HepG2 (cell line): ENCODE measurements at regions not wholly inside any gene's neighbourhood (a gene's known extent, or its start where the extent isn't known, plus 50 kb on each side); places are given as distances from the start of the nearest gene placed in this dataset.

ENCODE experiments used
- ATAC-seq: fragments of 200-7000 bp; cut with Tn5 transposase; 3 replicates; pipeline ENCODE4 v1.9.1; 2020; ENCODE audit warnings: mild to moderate bottlenecking, moderate library complexity
- BruUV-seq: library from RNA; stranded (reverse); fragments of 400-500 nt; replicated peaks from 2 replicates; lab custom pipeline; 2021; lab: Mats Ljungman, UMichigan
- CTCF ChIA-PET: fragments of 300-600 bp; formaldehyde crosslinking; extraction: SDS; loops from one replicate; lab custom pipeline; 2021; ENCODE audit warnings: low total read pairs, inconsistent platforms, low intra/inter-chr PET ratio; lab: Yijun Ruan, JAX
- POLR2A ChIA-PET: fragments of 350-600 bp; sonication (Branson Sonifier 250); formaldehyde crosslinking; loops from one replicate; lab custom pipeline; 2020; ENCODE audit warnings: antibody characterized with exemption, inconsistent platforms; lab: Yijun Ruan, JAX
- DNase-seq: peaks from one replicate; pipeline ENCODE4 v3.0.0-alpha.2; 2015; ENCODE audit warnings: low spot score
- FAIRE-seq: peaks from 3 replicates; lab custom pipeline; 2011; peaks lifted over from hg19 to GRCh38; lab: Jason Lieb, UNC
- H2AFZ ChIP-seq: one replicate; pipeline ENCODE4 v1.6.1; 2011; ENCODE audit warnings: low read length, inconsistent platforms
- H3K27ac ChIP-seq: fragments of 300-600 bp; 3 replicates; pipeline ENCODE4 v1.8.0; 2011; ENCODE audit warnings: mixed run types, mild to moderate bottlenecking, mixed read lengths, low read length, inconsistent platforms; ENCODE audit not compliant: insufficient read depth; ENCODE audit errors: extremely low read length
- H3K27me3 ChIP-seq, 2 experiments: fragments of 200-600 bp in 1 of 2; 2 replicates in 1 of 2; 3 replicates in 1 of 2; pipeline versions ENCODE4 v1.6.0 to v1.8.0; 2011; ENCODE audit warnings: low read length in 2 of 2, mild to moderate bottlenecking in 2 of 2, moderate library complexity in 2 of 2, inconsistent platforms in 1 of 2; ENCODE audit not compliant: insufficient read depth in 2 of 2, control insufficient read depth in 1 of 2
- H3K36me3 ChIP-seq, 2 experiments: fragments of 200-600 bp in 1 of 2; replicated peaks in 1 of 2; 2 replicates in 1 of 2; 3 replicates in 1 of 2; pipeline versions ENCODE4 v1.5.1 to v1.8.0; 2011; ENCODE audit warnings: low read length in 2 of 2, inconsistent platforms in 1 of 2; ENCODE audit not compliant: insufficient read depth in 2 of 2, control insufficient read depth in 1 of 2
- H3K4me1 ChIP-seq: 2 replicates; pipeline ENCODE4 v1.5.1; 2012; ENCODE audit warnings: low read length, inconsistent platforms; ENCODE audit not compliant: insufficient read depth
- H3K4me2 ChIP-seq: 2 replicates; pipeline ENCODE4 v1.6.0; 2011; ENCODE audit warnings: low read depth, low read length, inconsistent platforms
- H3K4me3 ChIP-seq, 3 experiments: fragments of 200-600 bp in 1 of 3; sonication (generic), shearing (Covaris generic) in 1 of 3; replicated peaks in 1 of 3; 2 replicates each; pipeline ENCODE4 v1.5.1; 2011 to 2016; ENCODE audit warnings: low read length in 3 of 3, inconsistent platforms in 2 of 3, low read depth in 2 of 3, mild to moderate bottlenecking in 2 of 3, control low read depth in 1 of 3, mixed read lengths in 1 of 3; ENCODE audit not compliant: insufficient read depth in 1 of 3
- H3K79me2 ChIP-seq: one replicate; pipeline ENCODE4 v1.6.1; 2011; ENCODE audit warnings: low read length, inconsistent platforms; ENCODE audit not compliant: insufficient read depth
- H3K9ac ChIP-seq: 2 replicates; pipeline ENCODE4 v1.6.0; 2011; ENCODE audit warnings: mild to moderate bottlenecking, low read depth, low read length, inconsistent platforms; ENCODE audit not compliant: insufficient read depth
- H3K9me3 ChIP-seq: 2 replicates; pipeline ENCODE4 v1.5.1; 2012; ENCODE audit warnings: mild to moderate bottlenecking, low read length
- H4K20me1 ChIP-seq: 2 replicates; pipeline ENCODE4 v1.6.0; 2011; ENCODE audit warnings: inconsistent platforms, mild to moderate bottlenecking, low read length, moderate library complexity; ENCODE audit not compliant: insufficient read depth
- ATF3 ChIP-seq: sonication (generic); formaldehyde crosslinking; IDR thresholded peaks from 2 replicates; pipeline ENCODE4 v1.4.0; 2020; ENCODE audit warnings: missing genetic modification reagents
- DRAP1 ChIP-seq: IDR thresholded peaks from 2 replicates; pipeline ENCODE4 v1.6.1; 2016; ENCODE audit warnings: missing genetic modification reagents, missing compliant biosample characterization
- GZF1 ChIP-seq: sonication (generic); formaldehyde crosslinking; IDR thresholded peaks from 2 replicates; pipeline ENCODE4 v1.5.1; 2020; ENCODE audit warnings: mild to moderate bottlenecking, missing genetic modification reagents
- HNRNPK ChIP-seq: fragments of 200-400 bp; formaldehyde crosslinking; IDR thresholded peaks from 2 replicates; pipeline ENCODE4 v1.6.1; 2018; ENCODE audit warnings: low read length, low read depth, moderate library complexity, mild to moderate bottlenecking; ENCODE audit not compliant: poor library complexity, severe bottlenecking
- HOXD1 ChIP-seq: sonication (generic); formaldehyde crosslinking; IDR thresholded peaks from 2 replicates; pipeline ENCODE4 v1.5.0; 2020; ENCODE audit warnings: missing genetic modification reagents
- KDM1A ChIP-seq: IDR thresholded peaks from 2 replicates; pipeline ENCODE4 v1.6.1; 2016; ENCODE audit warnings: missing compliant biosample characterization
- KMT2B ChIP-seq: IDR thresholded peaks from 2 replicates; pipeline ENCODE4 v1.6.1; 2016; ENCODE audit warnings: missing genetic modification reagents, missing compliant biosample characterization
- RXRB ChIP-seq: IDR thresholded peaks from 2 replicates; pipeline ENCODE4 v1.6.1; 2016; ENCODE audit warnings: borderline replicate concordance, missing genetic modification reagents, missing compliant biosample characterization
- SIN3A ChIP-seq: IDR thresholded peaks from 2 replicates; pipeline ENCODE4 v1.6.1; 2011; ENCODE audit warnings: low read depth, mild to moderate bottlenecking, control low read depth, low read length, borderline replicate concordance
- SKIL ChIP-seq: sonication (generic); formaldehyde crosslinking; IDR thresholded peaks from 2 replicates; pipeline ENCODE4 v1.8.0; 2022; ENCODE audit warnings: missing genetic modification reagents, mild to moderate bottlenecking, moderate library complexity, borderline replicate concordance
- TRIM24 ChIP-seq: sonication (generic); formaldehyde crosslinking; IDR thresholded peaks from 2 replicates; pipeline ENCODE4 v1.8.0; 2022; ENCODE audit warnings: mild to moderate bottlenecking, missing genetic modification reagents
- ZFY ChIP-seq: sonication (generic); formaldehyde crosslinking; IDR thresholded peaks from 2 replicates; pipeline ENCODE4 v1.4.0; 2020; ENCODE audit warnings: missing genetic modification reagents
- WGBS: methylation state at CpG from one replicate; pipeline ENCODE4 v1.1.6; 2017; ENCODE audit warnings: low lambda C conversion rate; 5-methylcytosine and 5-hydroxymethylcytosine counted together
- in situ Hi-C: cut with HindIII; loops from 2 replicates; pipeline ENCODE4 v1.10.0; 2017; ENCODE audit warnings: low pct_unique_long_range_greater_than_20kb; ENCODE audit not compliant: extremely low pct_ligation_motif_present
- intact Hi-C: fragments of 100-400 bp; cut with micrococcal nuclease; formaldehyde crosslinking; loops from one replicate; pipeline ENCODE4 v1.10.0; 2022; ENCODE audit not compliant: unreplicated experiment

GRCh38 chr1:38444770-38445442 is 398.3 kb upstream of the POU3F1 start:
- H2AFZ ChIP-seq = no peak overlapping the region
- no peak for FAIRE-seq
- in situ Hi-C loops = no loop called here
- H3K79me2 ChIP-seq = no peaks in the 10 kb centered on the region
- H3K4me3 ChIP-seq = no peak overlapping the region
- POLR2A ChIA-PET = no interaction called here
- no peaks in the 10 kb centered on the region for H3K36me3 ChIP-seq
- CTCF ChIA-PET = no interaction called here
- no peaks in the 10 kb centered on the region for H4K20me1 ChIP-seq
- H3K9me3 ChIP-seq = no peaks in the 10 kb centered on the region
- H3K9ac ChIP-seq = no peak overlapping the region
- no peak for ATAC-seq
- H3K4me1 ChIP-seq = no peaks in the 10 kb centered on the region
- intact Hi-C loops = no loop called here
- no TSS peak for BruUV-seq
- H3K27me3 ChIP-seq = peaks cover 0 to 26% of the 10 kb centered on the region in 2 experiments; a peak in 2 of 5 replicates
- WGBS = 4% methylated on average over 5 of the region's 16 CpGs
- DNase-seq = no peak
- no peak overlapping the region for H3K4me2 ChIP-seq
- no peak overlapping the region for H3K27ac ChIP-seq
- no peak for TF ChIP-seq GZF1 (CRISPR knock-in tag)
- TF ChIP-seq, all 625 proteins: peak for 0

- no peaks in the 10 kb centered on the region for H3K36me3 ChIP-seq
- ATAC-seq (no peak), FAIRE-seq (no peak), DNase-seq (no peak)
- no peaks in the 10 kb centered on the region for H3K79me2 ChIP-seq
- no peaks in the 10 kb centered on the region for H3K9me3 ChIP-seq
- no peak overlapping the region for H3K4me2 ChIP-seq
- no peak overlapping the region for H3K9ac ChIP-seq
- no peak overlapping the region for H2AFZ ChIP-seq
- no TSS peak for BruUV-seq
- H3K27me3 ChIP-seq = peaks cover 0 to 22% of the 10 kb centered on the region in 2 experiments; a peak in 2 of 5 replicates
- no peak overlapping the region for H3K4me3 ChIP-seq
- ChIA-PET POLR2A (no interaction called here), CTCF (no interaction called here)
- intact Hi-C loops = no loop called here
- 21% methylated on average over 4 of the region's 4 CpGs for WGBS
- no peaks in the 10 kb centered on the region for H3K4me1 ChIP-seq
- in situ Hi-C loops = no loop called here
- no peaks in the 10 kb centered on the region for H4K20me1 ChIP-seq
- TF ChIP-seq HNRNPK (no peak), SIN3A (no peak), ZFY (CRISPR knock-in tag) (no peak), KDM1A (CRISPR knock-in tag) (no peak), ATF3 (no peak), RXRB (no peak), HOXD1 (CRISPR knock-in tag) (no peak), KMT2B (CRISPR knock-in tag) (no peak), TRIM24 (CRISPR knock-in tag) (no peak), DRAP1 (CRISPR knock-in tag) (no peak), SKIL (CRISPR knock-in tag) (no peak)
- TF ChIP-seq, all 625 proteins: peak for 0
- no peak overlapping the region for H3K27ac ChIP-seq
Observed at GRCh38 chr1:38444311-38444710, 397.7 kb upstream of the POU3F1 start.
